Mesendoderm (in vitro differentiated cells): ENCODE measurements at regions not wholly inside any gene's neighbourhood (a gene's known extent, or its start where the extent isn't known, plus 50 kb on each side); places are given as distances from the start of the nearest gene placed in this dataset.

ENCODE experiments used
- DNase-seq: peaks from one replicate; pipeline ENCODE4 v3.0.0; 2013
- H2AK5ac ChIP-seq: 2 replicates; pipeline ENCODE4 v1.6.1; 2013; ENCODE audit warnings: low read length, inconsistent platforms
- H2BK120ac ChIP-seq: 2 replicates; pipeline ENCODE4 v1.6.1; 2013; ENCODE audit warnings: low read depth, mild to moderate bottlenecking, low read length, moderate library complexity, mixed read lengths
- H2BK15ac ChIP-seq: replicated peaks from 2 replicates; pipeline ENCODE4 v1.6.1; 2013; ENCODE audit warnings: low read depth, mild to moderate bottlenecking, moderate library complexity
- H2BK5ac ChIP-seq: 2 replicates; pipeline ENCODE4 v1.6.1; 2013; ENCODE audit warnings: low read length, inconsistent platforms
- H3K18ac ChIP-seq: 2 replicates; pipeline ENCODE4 v1.6.1; 2013; ENCODE audit warnings: mild to moderate bottlenecking, low read length, mixed read lengths
- H3K23ac ChIP-seq: one replicate; pipeline ENCODE4 v1.6.1; 2013; ENCODE audit warnings: low read length
- H3K27ac ChIP-seq: 2 replicates; pipeline ENCODE4 v1.5.1; 2013; ENCODE audit warnings: low read depth, mild to moderate bottlenecking, inconsistent platforms, low read length, moderate library complexity
- H3K27me3 ChIP-seq: 2 replicates; pipeline ENCODE4 v1.6.1; 2013; ENCODE audit warnings: low read length, control low read depth, mild to moderate bottlenecking, inconsistent platforms; ENCODE audit not compliant: insufficient read depth, poor library complexity
- H3K36me3 ChIP-seq: 2 replicates; pipeline ENCODE4 v1.6.1; 2013; ENCODE audit warnings: low read length, inconsistent platforms; ENCODE audit not compliant: control insufficient read depth, insufficient read depth
- H3K4ac ChIP-seq: one replicate; pipeline ENCODE4 v1.6.1; 2013; ENCODE audit warnings: low read depth, mild to moderate bottlenecking, low read length, moderate library complexity
- H3K4me1 ChIP-seq: 2 replicates; pipeline ENCODE4 v1.6.1; 2013; ENCODE audit warnings: low read depth, low read length, inconsistent platforms; ENCODE audit not compliant: control insufficient read depth
- H3K4me2 ChIP-seq: 2 replicates; pipeline ENCODE4 v1.6.1; 2013; ENCODE audit warnings: low read length
- H3K4me3 ChIP-seq: 2 replicates; pipeline ENCODE4 v1.5.1; 2013; ENCODE audit warnings: mild to moderate bottlenecking, low read length
- H3K56ac ChIP-seq: one replicate; pipeline ENCODE4 v1.6.1; 2013; ENCODE audit warnings: low read length
- H3K79me1 ChIP-seq: 2 replicates; pipeline ENCODE4 v1.6.1; 2013; ENCODE audit warnings: low read length, inconsistent platforms
- H3K79me2 ChIP-seq: 2 replicates; pipeline ENCODE4 v1.6.1; 2013; ENCODE audit warnings: mild to moderate bottlenecking, low read length; ENCODE audit not compliant: control insufficient read depth, insufficient read depth
- H3K9ac ChIP-seq: 2 replicates; pipeline ENCODE4 v1.6.1; 2013; ENCODE audit warnings: low read length, inconsistent platforms
- H4K5ac ChIP-seq: one replicate; pipeline ENCODE4 v1.6.1; 2013; ENCODE audit warnings: low read length
- H4K8ac ChIP-seq: one replicate; pipeline ENCODE4 v1.6.1; 2013; ENCODE audit warnings: low read depth, mild to moderate bottlenecking, control low read depth, low read length, moderate library complexity
- WGBS: extraction: QIAGEN DNeasy Blood & Tissue Kit; methylation state at CpG from one replicate; pipeline ENCODE4 v1.1.7; 2013; ENCODE audit warnings: low lambda C conversion rate, missing lambda C conversion rate; ENCODE audit not compliant: insufficient coverage; ENCODE audit errors: extremely low coverage; 5-methylcytosine and 5-hydroxymethylcytosine counted together

DNA sequence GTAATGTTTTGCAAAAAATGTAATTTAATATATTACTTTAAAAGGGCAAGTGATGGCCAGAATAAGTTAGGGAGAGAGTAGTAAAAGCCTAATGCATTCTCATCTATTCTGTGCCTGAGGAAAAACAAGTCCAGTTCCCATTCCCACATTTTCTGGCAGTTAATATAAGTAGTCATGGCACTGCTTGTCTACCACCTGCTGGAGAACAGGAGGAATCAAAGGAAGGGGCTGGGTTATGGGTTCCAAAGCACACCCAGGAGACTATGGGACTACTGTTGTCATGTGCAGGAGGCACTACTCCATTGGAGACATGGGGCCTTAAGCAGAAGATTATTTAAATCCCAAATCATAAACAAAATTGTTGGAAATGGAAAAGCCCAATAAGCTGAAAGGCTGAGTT, 2618.6 kb downstream of the ARAP2 start:
- no peak overlapping the region for H4K8ac ChIP-seq
- no peak overlapping the region for H3K18ac ChIP-seq
- H2BK120ac ChIP-seq = no peak overlapping the region
- H3K27ac ChIP-seq = no peak overlapping the region
- no peaks in the 10 kb centered on the region for H3K27me3 ChIP-seq
- no peak overlapping the region for H3K9ac ChIP-seq
- no peaks in the 10 kb centered on the region for H3K4me1 ChIP-seq
- no peaks in the 10 kb centered on the region for H3K79me1 ChIP-seq
- peak; percentile 55 for DNase-seq
- no peak overlapping the region for H3K23ac ChIP-seq
- H3K4ac ChIP-seq = no peak overlapping the region
- no peak overlapping the region for H3K4me3 ChIP-seq
- H3K79me2 ChIP-seq = no peaks in the 10 kb centered on the region
- no peak overlapping the region for H2AK5ac ChIP-seq
- no peak overlapping the region for H3K4me2 ChIP-seq
- no peaks in the 10 kb centered on the region for H3K36me3 ChIP-seq
- H2BK15ac ChIP-seq = no peak overlapping the region
- no peak overlapping the region for H2BK5ac ChIP-seq
- H3K56ac ChIP-seq = no peak overlapping the region
- no peak overlapping the region for H4K5ac ChIP-seq

DNA sequence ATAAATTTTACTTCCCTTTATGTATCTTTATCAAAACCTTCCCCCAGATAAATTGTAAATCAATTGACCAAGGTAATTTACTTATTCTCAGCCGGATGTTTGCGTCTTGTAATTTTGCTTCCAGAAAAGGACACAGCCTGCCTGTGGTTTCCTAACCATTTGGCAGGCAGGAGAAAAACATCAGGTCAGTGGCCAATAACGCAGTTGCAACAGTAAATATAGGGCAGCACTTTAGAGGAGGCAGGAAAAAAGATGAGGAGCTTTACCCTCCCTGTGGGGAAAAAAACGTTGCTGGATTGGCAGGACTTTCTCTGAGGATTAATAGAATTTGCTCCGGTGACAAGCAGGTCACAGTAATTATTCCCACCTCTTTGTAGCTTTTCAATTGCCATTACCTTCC, 2618.1 kb downstream of the ARAP2 start:
- H3K4ac ChIP-seq = no peak overlapping the region
- no peaks in the 10 kb centered on the region for H3K4me1 ChIP-seq
- no peak overlapping the region for H3K4me2 ChIP-seq
- no peak overlapping the region for H3K4me3 ChIP-seq
- no peak for DNase-seq
- H4K5ac ChIP-seq = no peak overlapping the region
- no peak overlapping the region for H3K56ac ChIP-seq
- H3K27me3 ChIP-seq = no peaks in the 10 kb centered on the region
- H2BK5ac ChIP-seq = no peak overlapping the region
- no peaks in the 10 kb centered on the region for H3K79me2 ChIP-seq
- no peak overlapping the region for H4K8ac ChIP-seq
- no peak overlapping the region for H2BK120ac ChIP-seq
- no peak overlapping the region for H3K9ac ChIP-seq
- H3K79me1 ChIP-seq = no peaks in the 10 kb centered on the region
- H2AK5ac ChIP-seq = no peak overlapping the region
- no peak overlapping the region for H2BK15ac ChIP-seq
- no peak overlapping the region for H3K18ac ChIP-seq
- H3K27ac ChIP-seq = no peak overlapping the region
- H3K36me3 ChIP-seq = no peaks in the 10 kb centered on the region
- no CpG with 5 or more reads among the region's 5 CpGs for WGBS
- H3K23ac ChIP-seq = no peak overlapping the region

- WGBS = no CpG with 5 or more reads among the region's 1 CpG
- H2BK15ac ChIP-seq = no peak overlapping the region
- H3K18ac ChIP-seq = no peak overlapping the region
These were observed 2616.0 kb downstream of the ARAP2 start for GRCh38 chr4:33628296-33628695.

GRCh38 chr4:33649015-33649414, 2595.3 kb downstream of the ARAP2 start:
- Histone ChIP-seq H3K4ac (no peak overlapping the region), H3K27ac (no peak overlapping the region), H4K8ac (no peak overlapping the region), H4K5ac (no peak overlapping the region), H2BK5ac (no peak overlapping the region), H3K23ac (no peak overlapping the region), H3K36me3 (no peaks in the 10 kb centered on the region), H3K18ac (no peak overlapping the region), H2BK15ac (no peak overlapping the region), H2BK120ac (no peak overlapping the region), H3K4me1 (no peaks in the 10 kb centered on the region), H3K79me2 (no peaks in the 10 kb centered on the region), H3K9ac (no peak overlapping the region), H3K4me2 (no peak overlapping the region), H3K27me3 (no peaks in the 10 kb centered on the region), H3K79me1 (no peaks in the 10 kb centered on the region), H3K56ac (no peak overlapping the region), H2AK5ac (no peak overlapping the region), H3K4me3 (no peak overlapping the region)
- peak; percentile 61 for DNase-seq
- no CpG with 5 or more reads among the region's 2 CpGs for WGBS

More at GRCh38 chr4:33628296-33628695, 2616.0 kb downstream of the ARAP2 start:
- Histone ChIP-seq H3K79me1 (no peaks in the 10 kb centered on the region), H2BK120ac (no peak overlapping the region), H4K5ac (no peak overlapping the region), H3K79me2 (no peaks in the 10 kb centered on the region), H3K4me3 (no peak overlapping the region), H2BK5ac (no peak overlapping the region), H2AK5ac (no peak overlapping the region), H3K36me3 (no peaks in the 10 kb centered on the region), H3K4me1 (no peaks in the 10 kb centered on the region), H3K56ac (no peak overlapping the region), H3K23ac (no peak overlapping the region), H3K27ac (no peak overlapping the region), H4K8ac (no peak overlapping the region), H3K27me3 (no peaks in the 10 kb centered on the region), H3K9ac (no peak overlapping the region), H3K4ac (no peak overlapping the region), H3K4me2 (no peak overlapping the region)
- no peak for DNase-seq

DNA sequence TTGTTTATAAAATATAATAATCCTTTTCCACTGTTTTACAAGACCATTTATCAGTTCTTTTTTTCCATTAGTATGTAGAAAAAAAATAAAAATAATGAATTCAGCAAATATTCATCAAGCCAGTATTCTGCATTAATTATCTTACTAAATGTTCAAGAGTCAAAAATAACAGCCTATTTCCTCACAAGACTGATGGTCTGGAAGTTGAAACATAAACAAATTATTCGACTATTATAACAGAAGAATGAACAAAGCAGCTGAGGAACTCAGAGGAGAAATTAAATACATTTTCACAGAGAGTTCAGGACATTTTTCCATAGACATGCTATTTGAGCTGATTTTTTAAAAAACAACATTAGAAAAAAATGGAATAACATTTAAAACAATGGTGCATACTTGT, 2594.8 kb downstream of the ARAP2 start:
- Histone ChIP-seq H2BK15ac (no peak overlapping the region), H2BK5ac (no peak overlapping the region), H3K4ac (no peak overlapping the region), H3K9ac (no peak overlapping the region), H3K79me2 (no peaks in the 10 kb centered on the region), H3K27me3 (no peaks in the 10 kb centered on the region), H3K79me1 (no peaks in the 10 kb centered on the region), H3K4me2 (no peak overlapping the region), H3K23ac (no peak overlapping the region), H4K5ac (no peak overlapping the region), H3K56ac (no peak overlapping the region), H2BK120ac (no peak overlapping the region), H4K8ac (no peak overlapping the region), H3K27ac (no peak overlapping the region), H3K4me3 (no peak overlapping the region), H2AK5ac (no peak overlapping the region), H3K4me1 (no peaks in the 10 kb centered on the region), H3K36me3 (no peaks in the 10 kb centered on the region), H3K18ac (no peak overlapping the region)
- DNase-seq = no peak
- WGBS = no CpG with 5 or more reads among the region's 1 CpG

GRCh38 chr4:33650036-33650435, 2594.3 kb downstream of the ARAP2 start:
- Histone ChIP-seq H4K8ac (no peak overlapping the region), H2BK15ac (no peak overlapping the region), H3K4ac (no peak overlapping the region), H3K4me1 (no peaks in the 10 kb centered on the region), H3K36me3 (no peaks in the 10 kb centered on the region), H3K9ac (no peak overlapping the region), H3K27ac (no peak overlapping the region), H3K79me1 (no peaks in the 10 kb centered on the region), H3K27me3 (no peaks in the 10 kb centered on the region), H2BK5ac (no peak overlapping the region), H4K5ac (no peak overlapping the region), H2BK120ac (no peak overlapping the region), H3K4me3 (no peak overlapping the region), H3K23ac (no peak overlapping the region), H3K4me2 (no peak overlapping the region), H2AK5ac (no peak overlapping the region), H3K18ac (no peak overlapping the region), H3K79me2 (no peaks in the 10 kb centered on the region), H3K56ac (no peak overlapping the region)
- no peak for DNase-seq
- no CpG with 5 or more reads among the region's 2 CpGs for WGBS
